ENCODE measurements at regions not wholly inside any gene's neighbourhood (a gene's known extent, or its start where the extent isn't known, plus 50 kb on each side); places are given as distances from the start of the nearest gene placed in this dataset.

DNA sequence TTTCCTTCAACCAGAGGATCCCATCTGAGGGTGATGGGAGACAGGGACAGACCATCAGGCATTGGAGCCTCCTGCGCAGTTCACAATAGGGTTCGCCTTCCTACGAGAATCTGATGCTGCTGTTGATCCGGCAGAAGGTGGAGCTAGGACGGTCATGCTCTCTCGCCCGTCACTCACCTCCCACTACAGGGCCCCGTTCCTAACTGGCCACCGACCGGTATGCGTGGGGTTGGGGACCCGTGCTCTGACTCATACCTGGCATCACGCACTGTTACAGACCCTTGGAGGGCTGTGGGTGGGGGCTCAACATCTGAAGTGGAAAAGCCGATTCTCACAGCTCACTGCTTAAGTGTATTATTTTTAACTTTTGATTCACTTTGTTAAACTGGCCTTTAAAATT lies 402.3 kb downstream of the BRD1 start:
- DNase-seq = no peak

DNA sequence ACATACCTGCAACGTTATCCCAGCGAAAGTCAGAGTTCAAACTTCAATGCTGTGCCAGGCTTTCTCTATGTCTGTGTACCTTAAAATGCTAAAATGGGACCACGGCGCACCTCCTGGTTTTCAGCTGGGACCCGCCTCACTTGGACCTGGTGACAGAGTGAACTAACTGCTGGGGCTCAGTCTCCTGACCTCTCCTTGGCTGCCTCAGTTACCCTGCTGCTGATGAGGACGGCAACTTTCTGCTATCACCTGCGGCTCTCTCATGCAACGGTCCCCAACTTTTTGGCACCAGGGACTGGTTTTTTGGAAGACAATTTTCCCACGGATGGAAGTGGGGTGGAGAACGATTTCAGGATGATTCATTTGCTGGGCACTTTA lies 402.8 kb downstream of the BRD1 start:
- DNase-seq = no peak

DNA sequence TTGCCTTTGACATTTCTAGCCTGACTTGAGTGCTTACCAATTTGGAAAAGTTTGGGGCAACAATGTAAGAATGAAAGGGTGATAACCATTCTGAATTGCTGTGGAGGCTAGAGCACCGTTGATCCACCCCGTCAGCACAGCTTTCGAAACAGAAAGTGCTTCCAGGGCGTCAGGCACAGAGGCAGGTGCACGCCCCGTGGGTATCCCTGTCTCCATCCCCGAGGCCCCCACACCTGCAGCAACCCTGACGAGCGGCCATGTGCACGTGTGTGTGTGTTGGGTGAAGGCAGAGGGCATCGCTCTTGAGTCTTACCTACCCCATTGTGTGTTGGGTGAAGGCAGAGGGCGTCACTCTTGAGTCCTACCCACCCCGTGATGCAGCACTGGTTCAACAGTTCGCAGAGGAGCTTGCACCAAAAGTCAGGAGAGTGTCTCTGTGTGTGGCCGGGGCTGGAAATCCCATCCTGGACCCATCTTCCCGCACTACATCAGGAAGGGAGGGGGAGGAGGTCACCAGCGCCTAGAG lies 404.5 kb downstream of the BRD1 start:
- DNase-seq = no peak

DNA sequence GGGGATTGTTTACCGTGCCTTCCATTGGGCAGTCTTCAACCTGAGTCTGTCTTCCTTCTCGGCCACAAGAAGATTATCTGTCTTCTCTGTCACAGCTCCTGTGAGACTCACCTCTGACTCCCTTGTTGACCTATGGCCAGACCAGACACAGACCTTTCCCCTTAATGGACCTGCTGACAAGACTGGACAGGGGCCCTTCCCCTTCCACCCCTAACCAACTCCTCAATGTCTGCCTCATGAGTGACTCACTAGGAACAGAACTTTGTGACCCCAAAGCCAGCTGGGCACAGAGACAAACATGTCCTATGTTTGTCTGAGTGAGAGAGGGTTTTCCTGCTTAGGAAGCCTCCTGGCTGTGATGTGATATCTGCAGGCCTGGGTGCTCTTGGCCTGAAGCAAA lies 405.0 kb downstream of the BRD1 start:
- no peak for DNase-seq

DNA sequence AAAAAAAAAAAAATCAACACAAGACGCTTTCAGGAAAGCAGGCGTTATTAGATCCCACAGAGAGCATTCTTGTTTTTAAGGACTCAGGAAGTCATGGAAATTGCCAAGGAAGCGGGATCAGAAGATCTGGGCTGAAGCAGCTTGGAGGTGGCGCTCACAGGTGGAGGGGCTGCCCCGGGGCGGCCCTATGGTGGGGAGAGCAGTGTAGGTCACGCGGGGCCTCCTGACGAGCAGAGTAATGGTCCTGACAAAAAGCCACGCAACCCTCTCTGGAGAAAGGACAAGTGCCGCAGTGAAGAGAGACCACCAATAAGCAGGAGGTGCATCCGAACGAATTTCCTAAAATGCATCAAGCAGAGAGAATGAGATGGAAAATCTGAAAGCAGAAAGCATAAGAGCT lies 407.0 kb downstream of the BRD1 start:
- DNase-seq = no peak

DNA sequence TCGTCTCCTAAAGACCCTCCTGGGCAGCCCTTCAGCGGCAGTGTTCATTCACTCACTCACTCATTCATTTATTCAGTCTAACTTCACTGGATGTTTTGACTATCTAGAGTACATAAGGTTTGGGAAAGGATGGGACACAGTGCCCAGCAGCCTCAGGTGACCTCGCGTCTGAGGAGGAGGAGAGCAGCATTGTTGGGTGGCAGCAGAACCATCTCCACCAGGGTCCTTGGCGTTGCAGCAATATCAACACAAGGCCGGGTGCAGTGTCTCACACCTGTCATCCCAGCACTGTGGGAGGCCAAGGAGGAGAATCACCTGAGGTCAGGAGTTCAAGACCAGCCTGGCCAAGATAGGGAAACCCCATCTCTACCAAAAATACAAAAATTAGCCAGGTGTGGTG lies 408.0 kb downstream of the BRD1 start:
- no peak for DNase-seq

DNA sequence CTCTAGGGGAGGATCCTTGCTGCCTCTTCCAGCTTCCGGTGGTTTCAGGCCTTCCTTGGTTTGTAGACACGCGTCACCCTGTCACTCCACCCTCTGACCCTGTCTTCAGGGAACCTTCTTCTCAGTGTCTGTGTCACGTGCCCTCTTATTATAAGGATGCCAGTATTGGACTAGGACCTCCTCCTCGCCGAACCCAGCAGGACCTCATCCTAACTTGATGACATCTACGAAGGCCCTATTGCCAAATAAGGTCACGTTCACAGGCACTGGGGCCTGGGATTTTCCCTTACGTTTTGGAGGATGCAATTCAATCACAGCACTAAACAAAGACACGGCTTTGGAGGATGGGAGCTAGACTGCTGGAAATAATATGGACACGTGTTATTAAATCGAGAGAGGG lies 408.7 kb downstream of the BRD1 start:
- no peak for DNase-seq

DNA sequence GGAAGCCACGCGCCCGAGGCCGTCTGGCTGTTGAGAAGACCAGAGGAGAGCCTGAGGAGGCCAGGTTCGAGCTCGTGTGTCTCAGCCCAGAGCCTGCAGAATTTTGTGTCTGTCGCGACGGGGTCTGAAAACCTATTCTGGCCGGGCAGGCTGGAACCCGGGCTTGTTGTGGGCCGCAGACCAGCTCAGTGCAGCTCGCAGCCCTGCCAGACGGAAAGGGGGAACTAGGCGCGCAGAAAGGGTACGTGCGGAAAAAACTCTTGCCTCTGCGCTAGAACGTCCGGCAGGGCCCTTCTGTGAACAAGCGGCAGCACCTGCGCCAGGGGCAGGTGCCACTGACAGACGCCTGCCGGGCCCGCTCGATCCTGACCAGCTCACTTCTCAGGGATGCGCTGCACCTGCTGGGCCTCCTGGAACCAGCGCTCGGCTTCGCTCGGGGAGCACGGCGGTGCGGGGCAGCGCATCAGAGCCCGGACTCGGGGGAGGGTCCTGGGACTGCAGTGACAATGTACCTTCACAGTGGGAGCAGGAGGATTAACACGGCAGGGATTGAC lies 409.3 kb downstream of the BRD1 start:
- no peak for DNase-seq

DNA sequence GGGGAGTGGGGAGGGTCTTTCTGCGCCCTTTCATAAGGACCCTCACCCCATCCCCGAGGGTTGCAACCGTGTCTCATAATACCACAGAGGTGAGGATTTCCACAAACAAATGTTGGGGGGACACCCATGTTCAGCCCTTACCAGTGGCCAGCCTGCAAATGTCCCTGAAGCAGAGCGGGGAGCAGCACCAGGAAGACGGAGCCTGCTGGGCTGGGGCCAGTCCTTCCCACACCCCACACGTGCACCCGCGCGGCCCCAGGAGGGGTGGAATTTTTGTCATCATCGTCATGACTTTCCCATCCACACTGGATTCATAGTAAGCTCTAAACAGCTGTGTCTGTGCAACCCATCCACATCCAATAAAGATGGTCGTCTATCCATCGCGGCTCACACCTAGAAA lies 409.8 kb downstream of the BRD1 start:
- no peak for DNase-seq

DNA sequence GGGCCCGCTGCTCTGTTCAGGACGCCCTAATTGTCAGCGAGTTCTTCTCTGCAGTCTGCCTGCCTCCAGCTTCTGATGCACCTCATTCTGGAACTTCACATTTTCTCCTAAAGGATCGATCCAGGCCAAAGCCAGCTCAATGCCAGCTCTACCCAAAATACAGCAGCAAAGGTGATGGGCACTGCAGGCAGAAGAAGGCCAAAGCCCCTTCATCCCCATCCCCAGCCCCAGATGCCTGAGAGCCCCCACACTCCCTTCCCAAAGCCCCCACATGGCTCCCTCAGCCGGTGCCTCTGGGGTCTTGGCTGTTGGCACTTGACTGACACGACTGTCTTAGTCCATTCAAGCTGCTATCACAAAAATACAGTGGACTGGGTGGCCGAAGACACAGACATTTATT lies 410.3 kb downstream of the BRD1 start:
- DNase-seq = no peak

DNA sequence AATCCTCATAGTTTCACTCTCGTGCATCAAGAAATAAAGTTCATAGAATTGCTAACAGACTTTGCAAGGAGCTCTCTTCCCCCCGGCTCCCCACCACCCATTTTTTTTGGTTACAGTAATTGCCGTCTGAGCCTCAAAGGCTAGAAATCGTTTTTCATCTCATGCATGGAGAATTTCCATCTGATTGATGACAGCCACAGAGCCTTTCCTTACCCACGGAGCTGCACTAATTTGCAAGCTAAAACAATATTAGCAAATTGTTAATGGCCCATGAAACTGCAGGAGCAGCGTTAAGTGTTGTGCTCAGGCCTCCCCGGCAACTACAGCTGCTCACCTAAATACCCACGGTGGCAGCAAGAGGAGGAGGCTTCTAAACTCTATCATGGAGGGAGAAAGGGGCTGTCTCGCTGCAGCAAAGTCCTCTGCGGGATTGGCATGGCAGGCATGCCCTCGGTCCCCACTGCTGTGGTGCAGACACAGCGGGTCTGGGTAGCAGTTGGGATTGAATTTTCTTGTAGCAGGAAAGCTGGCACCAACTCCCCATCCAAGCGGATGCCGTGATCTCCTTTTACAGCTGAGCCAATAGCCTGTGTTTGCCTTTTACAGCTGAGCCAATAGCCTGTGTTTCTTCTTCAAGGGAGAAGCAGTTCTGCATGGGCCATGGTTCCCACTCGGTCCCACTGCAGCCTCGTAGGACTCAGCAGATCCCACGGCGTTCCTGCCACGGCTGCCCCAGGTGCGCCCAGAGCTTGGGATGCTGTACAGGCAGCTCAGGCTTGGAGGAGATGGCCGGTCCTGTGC lies 412.3 kb downstream of the BRD1 start:
- no peak for DNase-seq

DNA sequence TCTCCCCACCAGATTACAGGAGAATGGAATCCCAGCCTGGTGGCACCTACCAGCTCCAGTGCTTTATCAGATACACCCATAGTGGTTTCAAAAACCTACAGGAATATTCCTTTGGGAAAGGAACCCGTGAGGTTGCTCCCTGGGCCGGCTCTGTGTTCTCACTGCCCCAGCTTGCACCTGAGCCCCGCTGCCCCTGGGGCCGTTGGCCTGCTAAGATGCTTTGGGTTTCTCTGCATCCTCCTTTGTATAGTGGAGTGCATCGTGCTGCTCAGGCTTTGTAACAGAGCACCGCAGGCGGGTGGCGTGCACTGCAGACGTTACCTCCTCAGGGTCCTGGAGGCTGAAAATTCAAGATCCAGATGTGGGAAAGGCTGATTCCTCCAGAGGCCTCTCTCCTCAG lies 414.1 kb downstream of the BRD1 start:
- no peak for DNase-seq

DNA sequence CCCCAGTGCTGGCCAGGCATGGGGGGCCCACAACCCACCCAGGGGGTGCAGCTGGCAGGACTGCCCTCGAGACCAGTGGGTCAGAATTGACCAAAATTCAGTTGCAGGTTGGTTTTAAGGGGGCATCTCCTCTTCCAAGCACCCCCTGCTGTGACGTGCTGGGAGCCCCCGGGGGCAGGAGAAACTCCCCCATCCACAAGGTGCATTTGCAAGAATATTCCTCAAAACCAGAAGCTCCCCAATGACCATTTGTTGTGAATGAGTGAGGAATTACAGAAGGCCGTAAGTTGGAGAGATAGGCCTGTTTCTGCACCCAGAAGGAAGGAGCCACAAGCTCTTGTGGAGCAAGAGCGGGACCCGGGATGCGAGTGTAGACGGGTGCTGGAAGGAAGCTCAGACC lies 414.5 kb downstream of the BRD1 start:
- no peak for DNase-seq

DNA sequence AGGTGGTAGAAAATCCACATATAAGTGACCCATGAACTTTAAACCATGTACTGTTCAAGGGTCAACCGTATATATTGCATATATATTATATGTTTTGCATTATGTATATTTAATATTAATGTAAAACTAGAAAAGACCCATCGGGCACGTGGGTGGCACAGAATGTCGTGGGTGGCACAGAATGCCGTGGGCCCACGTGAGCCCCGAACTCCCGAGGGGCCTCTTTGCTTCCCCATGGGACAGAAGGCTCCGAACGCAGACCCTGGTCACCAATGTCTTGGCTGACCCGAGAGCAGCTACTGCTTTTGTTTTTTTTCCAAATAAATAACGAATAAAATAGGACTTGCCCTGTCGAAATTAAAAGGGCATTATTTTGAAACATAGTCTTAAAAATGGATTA lies 415.4 kb downstream of the BRD1 start:
- DNase-seq = no peak

DNA sequence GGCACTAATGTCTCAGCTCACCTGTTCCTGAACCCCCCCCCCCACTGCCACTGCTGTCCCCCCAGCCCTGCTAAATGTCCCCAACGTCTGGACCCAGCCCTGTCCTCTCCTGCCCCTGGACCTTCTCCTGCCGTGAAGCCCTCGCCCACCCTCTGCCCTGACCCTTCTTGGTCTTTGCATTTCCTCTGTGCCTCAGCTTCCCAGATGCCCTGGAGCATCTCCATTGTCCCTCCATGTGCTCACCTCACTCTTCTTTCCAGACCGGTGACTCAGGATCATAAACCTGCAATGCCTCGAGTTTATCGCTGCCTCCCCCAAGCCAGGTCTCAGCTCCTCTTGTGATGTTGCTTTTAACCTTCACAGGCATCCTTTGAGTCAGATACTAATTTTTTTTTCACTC lies 416.4 kb downstream of the BRD1 start:
- no peak for DNase-seq

DNA sequence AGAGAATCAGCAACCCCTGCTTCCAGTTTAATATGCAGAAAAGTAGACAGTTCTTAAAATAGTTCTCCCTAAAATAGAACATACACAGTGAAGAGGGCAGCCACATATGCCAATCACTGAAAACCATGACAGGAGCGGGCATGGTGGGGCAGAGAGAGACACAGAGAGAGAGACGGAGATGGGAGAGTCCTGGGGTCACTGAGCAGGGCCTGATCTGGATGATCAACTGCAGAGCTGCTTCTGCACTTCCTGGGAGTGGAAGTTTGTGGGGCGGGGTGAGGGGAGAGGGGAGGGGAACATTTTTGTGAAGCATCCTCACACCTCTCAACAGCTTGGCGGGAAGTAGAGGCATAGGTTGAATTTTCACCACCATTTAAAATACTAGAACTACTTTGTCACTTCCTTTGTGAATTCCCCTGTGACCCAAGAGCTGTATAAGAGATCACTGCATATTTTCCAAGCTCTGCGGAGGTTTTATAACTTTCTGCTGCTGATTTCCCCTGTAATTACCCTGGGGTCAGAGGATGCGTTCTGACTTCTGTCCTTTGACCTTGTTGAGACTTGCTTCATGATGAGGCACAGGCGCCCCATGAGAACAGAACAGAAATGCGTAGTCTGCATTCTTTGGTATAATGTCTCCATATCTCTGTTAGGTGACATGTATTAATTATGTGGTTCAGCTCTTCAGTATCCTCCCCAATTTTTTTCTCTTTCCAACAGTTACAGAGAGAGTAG lies 419.4 kb downstream of the BRD1 start:
- DNase-seq = no peak

DNA sequence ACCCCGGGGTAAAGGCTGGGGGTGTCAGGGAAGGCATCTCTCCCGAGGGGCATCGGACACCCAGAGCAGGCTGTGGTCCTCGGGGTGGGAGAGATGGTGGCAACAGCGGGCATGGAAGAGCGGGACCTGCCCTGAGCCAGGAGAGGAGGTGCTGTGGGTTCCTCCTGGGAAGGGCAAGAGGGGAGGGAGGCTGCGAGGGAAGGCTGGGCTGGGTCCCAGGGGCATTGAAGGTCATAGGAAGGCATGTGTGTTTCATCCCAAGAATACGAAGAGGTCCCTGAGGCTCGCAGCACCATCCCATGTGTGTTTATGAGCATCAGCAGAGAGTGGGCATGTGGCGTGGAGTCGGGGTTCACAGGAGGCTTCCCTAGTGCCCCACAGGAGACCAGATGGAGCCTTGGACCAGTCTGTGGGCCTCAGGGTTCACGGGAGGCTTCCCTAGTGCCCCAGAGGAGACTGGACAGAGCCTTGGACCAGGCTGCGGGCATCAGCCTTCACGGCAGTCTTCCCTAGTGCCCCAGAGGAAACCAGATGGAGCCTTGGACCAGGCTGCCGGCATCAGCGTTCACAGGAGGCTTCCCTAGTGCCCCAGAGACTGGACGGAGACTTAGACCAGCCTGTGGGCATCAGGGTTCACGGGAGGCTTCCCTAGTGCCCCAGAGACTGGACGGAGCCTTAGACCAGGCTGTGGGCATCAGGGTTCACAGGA lies 420.6 kb downstream of the BRD1 start:
- no peak for DNase-seq

DNA sequence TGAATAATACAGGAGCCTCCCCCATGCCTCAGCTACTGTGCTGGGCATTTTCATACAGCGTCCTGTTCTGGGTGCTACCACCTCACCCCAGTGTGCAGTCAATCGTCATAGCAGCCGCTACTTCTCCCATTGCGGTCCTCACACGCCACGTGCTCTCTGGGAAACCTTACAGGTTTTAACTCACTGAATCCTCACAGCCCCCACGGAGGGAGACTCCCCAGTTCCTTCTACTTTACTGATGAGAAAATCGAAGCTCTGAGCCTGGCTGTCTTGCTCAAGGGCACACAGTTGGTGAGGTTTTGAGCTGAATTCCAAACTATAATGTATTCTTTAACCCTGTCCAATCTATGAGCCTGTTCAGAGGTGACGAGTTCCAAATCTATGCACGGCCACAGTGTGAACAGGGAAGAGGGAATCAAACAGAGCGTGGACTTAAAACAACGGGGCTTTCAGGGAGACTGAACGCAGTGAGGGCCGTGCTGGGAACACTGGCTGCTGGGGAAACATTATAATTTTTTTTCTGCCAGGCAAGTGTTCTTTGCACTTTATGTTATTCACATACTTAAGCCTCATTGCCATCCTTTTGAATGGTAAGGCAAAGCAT lies 421.5 kb downstream of the BRD1 start:
- no peak for DNase-seq

DNA sequence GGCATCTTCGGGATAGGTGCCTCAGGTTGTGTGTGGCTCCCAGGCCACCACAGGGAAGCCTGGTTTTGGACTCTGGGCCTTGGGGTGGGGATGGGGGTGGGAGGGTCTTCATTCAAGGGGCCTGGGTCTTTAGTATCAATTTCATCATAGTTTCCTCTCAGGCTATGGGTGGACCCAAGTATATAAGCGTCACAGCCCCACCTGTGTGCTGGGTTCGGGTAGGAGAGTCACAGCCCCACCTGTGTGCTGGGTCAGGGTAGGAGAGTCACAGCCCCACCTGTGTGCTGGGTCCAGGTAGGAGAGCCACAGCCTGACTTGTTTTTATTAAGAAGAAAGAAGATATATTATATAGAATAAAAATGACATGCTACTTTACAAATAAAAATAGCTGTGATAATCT lies 422.1 kb downstream of the BRD1 start:
- no peak for DNase-seq

DNA sequence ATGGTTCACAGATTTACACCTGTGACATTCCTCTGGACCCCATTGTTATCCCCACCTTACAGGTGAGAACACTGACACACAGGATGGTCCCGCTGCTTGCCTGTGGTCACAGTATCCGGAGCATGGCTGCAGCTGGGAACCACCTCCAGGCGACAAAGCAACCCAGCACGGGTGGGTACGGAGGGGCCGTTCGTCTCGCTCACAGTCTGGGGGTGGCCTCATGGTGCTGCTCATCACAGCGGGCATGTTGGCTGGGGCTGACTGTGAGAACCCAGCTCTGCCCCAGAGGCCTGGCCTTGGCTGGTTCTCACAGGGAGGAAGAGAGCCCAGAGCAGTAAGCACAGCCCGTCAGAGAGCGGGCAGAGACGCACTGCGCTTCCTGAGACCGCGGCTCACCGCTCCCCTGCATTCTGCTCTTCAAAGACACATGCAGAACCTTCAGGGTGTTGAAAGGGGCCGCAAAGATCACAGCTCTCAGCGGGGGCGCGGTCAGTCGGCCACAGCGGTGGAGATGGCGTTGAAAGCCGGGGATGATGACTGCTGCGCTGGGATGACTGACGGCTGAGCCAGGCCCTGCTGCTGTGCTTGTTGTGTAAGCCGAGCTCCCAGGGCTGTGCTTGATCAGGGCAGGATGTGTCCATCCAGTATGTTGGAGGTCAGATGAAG lies 423.0 kb downstream of the BRD1 start:
- DNase-seq = no peak

DNA sequence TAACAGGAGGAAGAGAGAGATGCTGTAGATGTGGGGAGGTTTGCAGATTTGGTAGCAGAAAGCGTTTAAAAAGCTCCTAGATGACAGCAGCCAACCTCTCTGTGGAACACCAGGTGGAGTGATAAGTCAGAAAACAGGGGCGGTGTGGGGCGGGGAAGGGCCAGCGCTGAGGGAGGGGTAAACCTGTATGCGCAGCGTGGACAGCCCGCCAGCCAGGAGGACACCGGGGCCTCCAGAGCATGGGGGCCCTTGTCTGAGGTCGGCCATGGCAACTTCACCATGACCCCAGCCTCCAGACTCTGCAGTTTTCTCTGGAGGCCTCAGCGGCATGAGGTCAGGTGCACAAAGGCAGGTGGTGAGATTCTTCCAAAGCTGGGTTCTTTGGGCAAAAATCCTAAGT lies 423.7 kb downstream of the BRD1 start:
- DNase-seq = no peak

DNA sequence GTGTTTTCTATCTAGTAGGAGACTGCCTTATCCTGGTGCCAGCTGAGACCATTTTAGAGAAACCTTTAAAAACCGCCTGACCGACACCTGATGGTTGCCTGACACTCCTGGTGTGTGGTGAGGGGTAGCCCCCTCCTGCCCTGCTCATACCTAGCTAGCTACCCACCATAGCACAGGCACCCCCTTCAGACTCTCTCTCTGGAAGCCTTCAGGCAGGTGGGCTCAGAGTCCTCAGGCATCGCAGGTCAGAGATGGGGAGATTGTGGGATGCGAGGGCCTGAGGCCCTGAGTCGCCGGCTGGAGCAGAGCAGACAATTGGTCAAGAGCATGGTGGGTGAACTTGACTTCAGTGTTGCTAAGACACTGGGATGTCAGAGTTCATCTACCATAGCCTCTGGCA lies 424.6 kb downstream of the BRD1 start:
- DNase-seq = no peak

DNA sequence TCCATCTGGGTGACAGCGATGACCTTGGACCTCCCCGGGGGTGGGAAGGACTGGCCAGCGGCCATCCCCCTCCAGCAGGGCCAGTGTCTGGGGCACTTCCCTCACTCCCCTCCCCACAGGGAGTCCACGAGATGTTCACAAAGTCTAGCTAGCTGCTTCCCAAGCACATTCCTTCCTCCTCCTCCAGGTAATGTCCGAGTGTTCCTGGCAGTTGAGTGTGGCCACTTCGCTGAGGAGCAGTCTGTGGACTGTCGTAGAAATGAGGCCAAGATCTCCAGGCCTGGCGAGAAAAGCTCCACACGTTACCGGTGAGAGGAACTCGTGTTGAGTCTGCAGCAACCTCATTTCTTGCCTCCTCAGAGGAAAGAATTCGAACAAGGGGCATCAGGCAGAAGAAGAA lies 425.5 kb downstream of the BRD1 start:
- DNase-seq = no peak
